Mesodermal cell (in vitro differentiated cells): ENCODE measurements at regions not wholly inside any gene's neighbourhood (a gene's known extent, or its start where the extent isn't known, plus 50 kb on each side); places are given as distances from the start of the nearest gene placed in this dataset.
A peak's percentile ranks its signal among the peaks of the same experiment; 100 is the strongest.

Experiments used
- H3K27ac ChIP-seq: 2 replicates; pipeline ENCODE4 v1.7.0; 2013; ENCODE audit warnings: mild to moderate bottlenecking, low read depth, low read length, moderate library complexity; ENCODE audit not compliant: severe bottlenecking
- H3K36me3 ChIP-seq: 2 replicates; pipeline ENCODE4 v1.7.1; 2013; ENCODE audit warnings: mild to moderate bottlenecking, low read length, moderate library complexity; ENCODE audit not compliant: control insufficient read depth, insufficient read depth
- H3K4me1 ChIP-seq: one replicate; pipeline ENCODE4 v1.7.1; 2013; ENCODE audit warnings: mild to moderate bottlenecking, low read length; ENCODE audit not compliant: insufficient read depth, control insufficient read depth, poor library complexity, severe bottlenecking
- H3K4me3 ChIP-seq: 2 replicates; pipeline ENCODE4 v1.7.0; 2013; ENCODE audit warnings: low read length, control low read depth, mild to moderate bottlenecking; ENCODE audit not compliant: insufficient read depth, poor library complexity, severe bottlenecking; ENCODE audit errors: extremely low read depth
- H3K9me3 ChIP-seq: 2 replicates; pipeline ENCODE4 v1.7.1; 2013; ENCODE audit warnings: mild to moderate bottlenecking, low read length, moderate library complexity; ENCODE audit not compliant: control insufficient read depth
- WGBS, 2 experiments: methylation state at CpG; one replicate each; pipeline ENCODE4 v1.1.5; 2013; ENCODE audit warnings: missing lambda C conversion rate in 2 of 2; ENCODE audit not compliant: insufficient coverage in 2 of 2; 5-methylcytosine and 5-hydroxymethylcytosine counted together

DNA sequence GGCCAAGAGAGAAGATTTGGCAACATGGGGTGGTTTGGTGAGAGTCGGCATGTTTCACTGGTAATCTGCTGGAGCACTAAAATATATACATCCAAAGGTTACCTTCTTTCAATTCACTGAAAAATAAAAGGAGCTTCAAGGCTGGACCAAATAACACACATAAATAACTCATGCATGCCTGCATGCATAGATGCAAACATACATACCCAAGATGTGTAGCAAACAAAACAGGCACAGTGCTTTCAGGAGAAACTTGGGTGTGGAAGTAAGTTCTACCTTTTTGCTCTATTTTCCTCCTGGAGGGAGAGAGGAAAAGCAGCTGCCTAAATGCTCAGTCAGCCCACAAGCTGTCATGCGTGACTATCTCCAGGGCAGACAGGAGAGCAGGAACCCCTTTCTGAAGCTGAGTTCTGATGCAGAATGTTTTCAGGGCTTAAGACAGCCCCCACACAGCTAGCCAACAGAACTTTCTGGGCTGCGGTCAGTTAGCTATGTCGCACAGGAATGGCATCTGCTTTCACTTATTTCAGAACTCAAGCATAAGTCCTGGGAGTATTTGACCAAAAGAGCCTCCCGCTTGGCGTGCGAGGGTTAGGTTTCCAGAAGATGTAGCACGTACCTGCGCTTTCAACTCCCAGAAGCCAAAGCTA lies 166.2 kb downstream of the TOMM20 start:
- Histone ChIP-seq H3K27ac (peak overlapping the region; percentile 69), H3K4me1 (peaks cover 60% of the 10 kb centered on the region), H3K4me3 (no peak overlapping the region), H3K36me3 (no peaks in the 10 kb centered on the region), H3K9me3 (no peaks in the 10 kb centered on the region)
- 83 to 94% methylated on average over 7 of the region's 9 CpGs for WGBS, 2 experiments

DNA sequence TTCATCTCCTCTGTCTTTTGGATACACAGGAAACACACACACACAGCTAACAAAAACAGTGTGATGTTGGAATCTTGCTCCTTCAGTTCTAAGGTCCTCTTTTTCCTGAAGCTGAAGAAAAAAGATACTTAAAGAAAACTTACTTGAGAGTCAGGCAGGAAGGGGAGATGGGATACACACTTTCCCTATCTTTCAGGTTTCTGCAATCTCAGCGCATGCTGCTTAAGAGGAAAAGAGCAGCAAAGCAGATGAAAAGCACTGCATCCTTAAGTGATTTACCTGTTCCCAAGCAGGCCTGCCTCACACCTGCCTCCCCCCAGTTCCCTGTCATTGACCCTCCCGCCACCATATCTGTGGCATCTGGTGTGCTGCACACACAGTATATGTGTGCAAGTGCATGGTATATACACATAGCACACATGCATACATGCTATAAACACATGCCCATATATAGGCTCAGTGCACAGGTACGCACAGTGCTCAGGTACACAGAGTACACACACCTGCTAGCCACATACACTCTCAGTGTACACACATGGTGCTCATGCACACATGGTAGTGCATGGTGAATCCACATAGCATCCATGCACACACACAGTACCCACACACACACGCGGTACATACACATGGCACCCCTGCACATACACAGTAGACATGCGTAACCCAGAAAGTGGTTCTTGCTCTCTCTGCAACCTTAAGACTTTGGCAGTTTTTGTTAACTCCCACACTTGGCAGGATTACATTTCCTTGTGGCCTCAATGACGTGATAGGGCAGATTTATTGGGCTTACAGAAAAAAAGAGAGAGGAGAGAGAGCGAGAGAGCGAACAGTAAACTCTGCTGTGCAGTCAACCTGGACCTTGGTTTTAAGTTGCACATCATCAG lies 166.9 kb downstream of the TOMM20 start:
- 98 to 99% methylated on average over 7 to 8 of the region's 9 CpGs for WGBS, 2 experiments
- Histone ChIP-seq H3K9me3 (no peaks in the 10 kb centered on the region), H3K4me3 (no peak overlapping the region), H3K36me3 (no peaks in the 10 kb centered on the region), H3K4me1 (peaks cover 67% of the 10 kb centered on the region), H3K27ac (peak overlapping the region; percentile 69)

DNA sequence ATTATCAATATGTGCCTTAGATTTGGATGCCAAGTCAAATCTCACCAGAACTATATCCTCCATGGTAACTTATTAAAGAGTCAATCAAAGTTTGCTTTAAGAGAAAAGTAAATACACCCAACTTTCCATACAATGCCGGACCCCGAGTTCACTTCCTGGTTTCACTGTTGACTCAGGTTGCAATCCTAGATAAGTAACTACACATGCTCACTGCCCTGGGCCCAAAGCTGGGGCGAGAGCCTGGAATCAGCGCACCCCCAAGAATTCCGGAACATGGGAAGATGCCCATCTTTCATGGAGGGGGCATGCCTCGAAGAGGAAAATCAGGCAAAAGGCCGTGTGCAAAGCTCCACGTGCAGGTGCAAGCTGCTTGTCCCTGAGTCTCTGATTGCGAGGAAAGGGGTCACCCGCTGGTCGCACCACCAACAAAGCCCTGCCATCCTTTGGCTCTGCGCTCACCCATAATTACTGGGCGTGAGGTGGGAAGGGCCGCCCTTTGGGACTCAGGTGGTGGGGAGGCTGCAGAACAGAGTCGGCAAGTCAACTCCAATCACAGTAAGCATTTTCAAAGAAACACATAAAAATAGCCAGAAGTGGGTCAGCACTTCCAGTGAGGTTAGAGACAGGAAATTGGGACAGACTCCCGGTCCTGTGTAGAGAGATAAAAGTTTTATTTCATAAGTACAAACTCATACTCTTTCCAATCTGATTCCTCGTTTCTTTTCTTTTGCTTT lies 167.7 kb downstream of the TOMM20 start:
- no peak overlapping the region for H3K4me3 ChIP-seq
- no peaks in the 10 kb centered on the region for H3K9me3 ChIP-seq
- peak overlapping the region; percentile 33 for H3K27ac ChIP-seq
- no peaks in the 10 kb centered on the region for H3K36me3 ChIP-seq
- WGBS, 2 experiments = 85 to 94% methylated on average over 11 of the region's 17 CpGs
- peaks cover 75% of the 10 kb centered on the region for H3K4me1 ChIP-seq

DNA sequence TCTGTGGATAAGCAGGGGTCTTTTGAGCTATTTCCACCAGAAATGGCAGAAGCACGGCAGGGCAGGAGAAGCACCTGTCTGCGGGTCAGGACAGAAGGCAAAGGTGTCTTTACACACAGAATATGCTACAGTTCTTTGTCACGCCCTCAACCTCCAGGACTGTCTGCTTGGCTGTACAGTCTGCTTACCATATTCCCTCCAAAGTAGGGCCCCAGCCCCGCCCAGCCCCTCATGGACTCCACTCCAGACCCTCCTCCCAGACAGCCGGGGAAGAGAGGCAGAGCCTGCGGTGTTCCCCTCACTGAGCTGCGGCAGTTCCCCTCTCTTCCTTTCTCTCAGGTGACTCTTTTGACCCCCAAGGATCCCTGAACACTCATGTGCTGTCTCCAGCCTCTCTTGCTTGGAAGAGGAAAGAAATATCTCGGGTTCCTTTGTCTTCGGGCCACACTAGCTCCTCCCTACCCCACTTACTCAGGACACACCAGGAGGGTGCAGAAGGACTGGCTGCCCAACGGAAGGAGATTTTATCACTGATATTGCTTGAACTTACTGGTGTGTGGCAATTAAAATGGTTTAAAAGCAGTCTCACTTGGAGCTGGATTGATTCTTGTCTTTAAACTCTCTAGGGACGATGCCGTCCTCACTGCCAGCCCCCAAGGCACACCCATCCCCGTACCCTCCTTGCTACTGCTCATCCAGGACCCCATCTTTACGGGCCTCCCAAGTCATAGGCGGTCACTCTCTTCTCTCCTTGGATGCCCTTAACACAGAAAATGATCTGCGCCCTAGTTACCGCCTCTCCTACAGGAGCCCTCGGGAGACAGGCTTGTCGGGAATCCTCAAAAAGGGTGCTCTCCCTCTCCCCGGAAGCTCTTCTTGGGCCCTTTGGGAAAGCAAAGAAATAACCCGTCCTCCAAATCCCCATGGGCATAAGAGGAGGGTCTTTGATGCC lies 169.7 kb downstream of the TOMM20 start:
- Histone ChIP-seq H3K27ac (no peak overlapping the region), H3K36me3 (no peaks in the 10 kb centered on the region), H3K9me3 (no peaks in the 10 kb centered on the region), H3K4me1 (peaks cover 86% of the 10 kb centered on the region), H3K4me3 (no peak overlapping the region)
- 92 to 93% methylated on average over 15 to 16 of the region's 21 CpGs for WGBS, 2 experiments

DNA sequence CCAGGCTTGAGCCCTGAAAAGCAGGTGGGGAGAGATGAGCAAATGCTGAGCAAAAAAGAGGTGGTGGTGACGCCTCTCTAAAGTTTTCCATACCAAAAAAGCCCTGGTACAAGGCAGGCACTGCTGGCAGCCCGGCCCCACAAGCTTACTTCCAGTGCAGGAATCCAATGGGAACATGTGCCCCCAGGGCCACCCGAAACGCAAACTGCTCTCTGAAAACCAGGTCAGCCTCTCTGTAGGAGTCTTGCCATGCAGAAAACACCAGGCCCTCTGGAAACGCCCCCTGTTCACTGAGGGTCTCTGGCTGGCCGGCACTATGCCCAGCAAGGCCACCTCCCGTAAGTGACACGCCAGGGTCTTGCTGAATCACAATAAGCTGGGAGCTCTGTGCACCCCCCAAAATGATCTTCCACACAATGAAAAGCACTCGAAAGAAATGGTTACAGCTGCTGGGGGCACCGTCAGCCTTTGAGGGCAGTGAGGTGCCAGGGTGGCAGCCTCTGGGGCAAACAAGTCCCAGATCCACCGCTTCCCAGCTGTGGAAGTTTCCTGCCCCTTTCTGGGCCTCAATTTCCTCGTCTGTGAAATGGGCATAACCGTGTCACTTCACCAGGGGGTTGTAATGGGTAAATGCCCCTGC lies 170.5 kb downstream of the TOMM20 start:
- peaks cover 80% of the 10 kb centered on the region for H3K4me1 ChIP-seq
- WGBS, 2 experiments = 73 to 75% methylated on average over 9 to 10 of the region's 13 CpGs
- no peaks in the 10 kb centered on the region for H3K9me3 ChIP-seq
- H3K36me3 ChIP-seq = no peaks in the 10 kb centered on the region
- no peak overlapping the region for H3K4me3 ChIP-seq
- peak overlapping the region; percentile 93 for H3K27ac ChIP-seq

DNA sequence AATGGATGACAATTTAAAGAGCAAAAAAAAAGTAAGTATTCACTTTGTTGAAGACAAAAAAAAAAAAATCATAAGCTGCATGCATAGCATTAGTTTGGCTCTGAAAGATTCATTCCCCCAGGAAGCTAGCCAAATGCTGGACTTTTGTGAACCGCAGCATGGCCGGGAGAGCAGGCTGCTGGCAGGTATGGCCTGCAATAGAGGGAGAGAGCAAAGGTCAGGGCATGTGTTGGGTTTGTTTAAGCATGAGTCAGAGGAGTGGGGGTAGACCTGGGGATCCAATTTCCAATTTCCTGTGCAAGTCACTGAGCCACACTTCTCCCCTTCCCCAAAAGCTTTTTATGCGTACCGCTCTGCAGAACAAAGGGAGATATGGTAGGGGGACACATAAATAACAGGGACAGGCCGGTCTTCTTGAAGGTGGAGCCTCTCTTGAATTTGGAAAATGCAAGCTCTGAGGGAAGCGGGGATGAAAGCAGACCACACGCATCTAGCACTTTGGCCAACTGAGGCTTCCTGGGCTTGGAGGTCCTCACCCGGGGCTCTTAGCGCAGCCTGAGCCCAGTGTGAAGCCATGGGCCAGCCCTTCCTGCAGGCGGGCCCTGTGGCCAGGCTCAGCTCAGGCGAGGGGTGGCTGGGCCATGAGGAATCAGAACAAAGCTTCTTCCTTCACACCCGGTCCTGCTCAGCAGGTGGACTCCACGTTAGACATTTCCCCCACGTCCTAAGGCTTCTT lies 171.1 kb downstream of the TOMM20 start:
- WGBS, 2 experiments = 12 to 25% methylated on average over 7 to 11 of the region's 14 CpGs
- no peaks in the 10 kb centered on the region for H3K9me3 ChIP-seq
- no peak overlapping the region for H3K4me3 ChIP-seq
- peak overlapping the region; percentile 93 for H3K27ac ChIP-seq
- H3K36me3 ChIP-seq = no peaks in the 10 kb centered on the region
- peaks cover 73% of the 10 kb centered on the region for H3K4me1 ChIP-seq

DNA sequence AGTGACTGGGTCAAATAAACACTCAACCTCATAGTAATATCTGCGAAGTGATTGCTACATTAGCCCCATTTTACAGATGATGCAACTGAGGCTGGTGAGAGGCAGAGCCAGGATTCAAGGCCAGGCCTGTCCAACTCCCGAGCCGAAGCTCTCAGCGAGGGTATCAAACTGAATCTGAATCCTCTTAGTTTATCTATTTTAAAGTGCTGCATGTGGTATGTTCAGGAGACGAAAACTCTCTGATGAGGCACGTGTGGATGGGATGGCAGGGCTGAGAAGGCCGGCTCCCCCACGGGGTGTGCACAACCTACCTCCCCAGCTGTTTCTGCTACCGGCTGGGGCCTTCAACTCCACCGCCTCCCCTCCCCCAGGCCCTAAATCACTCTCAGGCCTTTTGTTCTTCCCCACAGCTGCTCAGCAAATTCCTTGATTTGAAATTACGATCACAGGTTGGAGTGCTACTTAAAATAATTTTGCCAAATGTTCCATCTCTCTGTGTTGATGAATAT lies 171.8 kb downstream of the TOMM20 start:
- Histone ChIP-seq H3K9me3 (no peaks in the 10 kb centered on the region), H3K4me3 (no peak overlapping the region), H3K27ac (peak overlapping the region; percentile 93), H3K36me3 (no peaks in the 10 kb centered on the region), H3K4me1 (peaks cover 67% of the 10 kb centered on the region)
- 43 to 70% methylated on average over 4 to 8 of the region's 11 CpGs for WGBS, 2 experiments

DNA sequence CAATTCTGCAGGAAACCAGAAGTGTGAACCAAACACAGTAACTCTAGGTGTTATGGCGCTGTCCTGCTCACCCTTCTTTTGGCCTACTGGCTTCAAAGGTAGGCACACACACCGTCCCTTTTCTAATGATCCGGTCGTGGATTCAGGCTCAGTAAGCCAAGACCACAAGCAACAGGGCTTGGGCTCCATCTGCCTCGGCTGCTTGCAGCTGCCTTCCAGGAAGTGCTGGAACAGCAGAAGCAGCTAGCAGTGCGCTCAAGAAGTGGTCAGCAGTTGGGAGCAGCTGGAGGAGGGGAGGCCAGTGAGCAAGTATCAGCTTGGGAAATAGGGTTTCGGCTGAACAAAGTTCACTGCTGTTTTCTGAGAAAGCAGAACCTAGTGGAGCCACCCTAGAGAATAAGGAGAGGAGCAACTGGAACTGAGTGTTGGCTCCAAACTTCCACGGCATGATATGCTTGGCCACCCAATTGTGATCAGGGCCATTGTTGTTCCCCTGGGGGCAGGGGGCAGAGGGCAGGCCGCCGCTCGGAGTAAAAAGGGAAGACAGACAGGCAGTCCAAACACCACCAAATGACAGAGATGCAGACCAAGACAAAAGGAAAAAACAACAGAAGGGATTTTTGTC lies 173.4 kb downstream of the TOMM20 start:
- no peak overlapping the region for H3K27ac ChIP-seq
- no peak overlapping the region for H3K4me3 ChIP-seq
- no peaks in the 10 kb centered on the region for H3K9me3 ChIP-seq
- no peaks in the 10 kb centered on the region for H3K36me3 ChIP-seq
- 81 to 82% methylated on average over 10 to 11 of the region's 11 CpGs for WGBS, 2 experiments
- H3K4me1 ChIP-seq = peaks cover 55% of the 10 kb centered on the region

DNA sequence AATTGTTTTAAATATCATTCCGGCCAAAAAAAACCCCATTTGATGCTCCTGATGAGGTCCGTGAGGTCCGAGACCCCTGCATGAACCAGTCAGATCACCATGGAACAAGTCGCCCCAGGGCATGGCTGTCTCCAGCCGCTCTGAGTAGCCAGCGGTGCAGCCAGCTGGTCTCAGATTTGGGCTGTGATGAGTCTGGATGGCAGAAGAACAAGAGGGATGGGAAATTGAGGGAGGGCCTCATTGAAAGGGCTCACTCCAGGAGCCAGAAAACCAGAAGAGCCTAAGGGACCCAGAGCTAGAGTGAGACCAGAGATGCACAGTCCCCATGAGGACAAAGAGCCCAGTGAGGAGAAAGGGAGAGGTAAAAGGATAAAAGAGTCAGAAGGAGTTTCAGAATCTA lies 174.0 kb downstream of the TOMM20 start:
- Histone ChIP-seq H3K4me3 (no peak overlapping the region), H3K4me1 (peaks cover 53% of the 10 kb centered on the region), H3K36me3 (no peaks in the 10 kb centered on the region), H3K27ac (no peak overlapping the region), H3K9me3 (peaks cover 2% of the 10 kb centered on the region)
- 91 to 100% methylated on average over 6 of the region's 6 CpGs for WGBS, 2 experiments
